HL-60 (cell line): ENCODE measurements at regions not wholly inside any gene's neighbourhood (a gene's known extent, or its start where the extent isn't known, plus 50 kb on each side); places are given as distances from the start of the nearest gene placed in this dataset.
"Not testable (repeated sequence)": the region's sequence is repeated elsewhere in the genome, so short reads cannot be mapped to it uniquely, and the experiment has no call there.

Experiments
- CTCF ChIP-seq: IDR thresholded peaks from one replicate; pipeline ENCODE4 v1.5.1; 2011; ENCODE audit warnings: low read length, control low read depth, inconsistent platforms; ENCODE audit not compliant: insufficient read depth
- GABPA ChIP-seq: IDR thresholded peaks from 2 replicates; pipeline ENCODE4 v1.6.1; 2012; ENCODE audit warnings: low read depth
- POLR2AphosphoS5 ChIP-seq: IDR thresholded peaks from 2 replicates; pipeline ENCODE4 v1.6.1; 2012; ENCODE audit warnings: low read depth
- REST ChIP-seq: IDR thresholded peaks from 2 replicates; pipeline ENCODE4 v1.6.1; 2012; ENCODE audit warnings: low read depth; ENCODE audit not compliant: insufficient replicate concordance
- SPI1 ChIP-seq: IDR thresholded peaks from 2 replicates; pipeline ENCODE4 v1.6.1; 2012; ENCODE audit warnings: low read depth, mild to moderate bottlenecking, borderline replicate concordance

GRCh38 chr15:24108349-24108748 is 421.2 kb upstream of the NDN start:
- TF ChIP-seq REST, CTCF, GABPA, POLR2AphosphoS5, SPI1: not testable (repeated sequence)
